ENCODE measurements at regions not wholly inside any gene's neighbourhood (a gene's known extent, or its start where the extent isn't known, plus 50 kb on each side); places are given as distances from the start of the nearest gene placed in this dataset.

- no peak overlapping the region for H3K4me3 ChIP-seq (ENCODE audit: low read length)
- H3K36me3 ChIP-seq (ENCODE audit: insufficient read depth, low read length): no peaks in the 10 kb centered on the region
- H3K27ac ChIP-seq (ENCODE audit: low read length): no peak overlapping the region
- H3K4me1 ChIP-seq (ENCODE audit: low read length): no peaks in the 10 kb centered on the region
- no peak for DNase-seq
- no peaks in the 10 kb centered on the region for H3K9me2 ChIP-seq (replicated peaks; ENCODE audit: insufficient read depth, low read length)
- no peak overlapping the region for H3K9ac ChIP-seq (ENCODE audit: low read length)
- H3K4me2 ChIP-seq (ENCODE audit: low read depth, low read length, poor library complexity, severe bottlenecking): no peak overlapping the region
- no peaks in the 10 kb centered on the region for H3K27me3 ChIP-seq (ENCODE audit: low read length)
- no peaks in the 10 kb centered on the region for H3K79me2 ChIP-seq (ENCODE audit: low read length)
- no peak overlapping the region for H2AFZ ChIP-seq (ENCODE audit: low read length)
- H4K20me1 ChIP-seq (ENCODE audit: insufficient read depth, low read depth, low read length): no peaks in the 10 kb centered on the region
- H3K9me3 ChIP-seq (ENCODE audit: low read length): peaks cover 17% of the 10 kb centered on the region
Measured at GRCh38 chrX:35700121-35700520, 98.0 kb upstream of the MAGEB16 start.

- H3K9ac ChIP-seq (ENCODE audit: low read length): no peak overlapping the region
- H3K4me1 ChIP-seq (ENCODE audit: low read length): no peaks in the 10 kb centered on the region
- H3K4me2 ChIP-seq (ENCODE audit: low read depth, low read length, poor library complexity, severe bottlenecking): no peak overlapping the region
- H3K36me3 ChIP-seq (ENCODE audit: insufficient read depth, low read length): no peaks in the 10 kb centered on the region
- no peaks in the 10 kb centered on the region for H3K79me2 ChIP-seq (ENCODE audit: low read length)
- peaks cover 23% of the 10 kb centered on the region; the same call in 1 of the 2 replicates for H3K9me3 ChIP-seq (ENCODE audit: low read length)
- no peak for DNase-seq
- H3K9me2 ChIP-seq (replicated peaks; ENCODE audit: insufficient read depth, low read length): no peaks in the 10 kb centered on the region
- H3K4me3 ChIP-seq (ENCODE audit: low read length): no peak overlapping the region
- H2AFZ ChIP-seq (ENCODE audit: low read length): no peak overlapping the region
- no peaks in the 10 kb centered on the region for H4K20me1 ChIP-seq (ENCODE audit: insufficient read depth, low read depth, low read length)
- no peaks in the 10 kb centered on the region for H3K27me3 ChIP-seq (ENCODE audit: low read length)
- H3K27ac ChIP-seq (ENCODE audit: low read length): no peak overlapping the region
Measured at GRCh38 chrX:35711281-35711680, 86.9 kb upstream of the MAGEB16 start.

- Histone ChIP-seq H3K27me3 (ENCODE audit: low read length) (no peaks in the 10 kb centered on the region), H3K9ac (ENCODE audit: low read length) (no peak overlapping the region), H3K36me3 (ENCODE audit: insufficient read depth, low read length) (no peaks in the 10 kb centered on the region), H3K9me3 (ENCODE audit: low read length) (peaks cover 22% of the 10 kb centered on the region), H4K20me1 (ENCODE audit: insufficient read depth, low read depth, low read length) (no peaks in the 10 kb centered on the region), H3K27ac (ENCODE audit: low read length) (no peak overlapping the region), H3K4me1 (ENCODE audit: low read length) (no peaks in the 10 kb centered on the region), H3K4me3 (ENCODE audit: low read length) (no peak overlapping the region), H3K4me2 (ENCODE audit: low read depth, low read length, poor library complexity, severe bottlenecking) (no peak overlapping the region), H3K9me2 (replicated peaks; ENCODE audit: insufficient read depth, low read length) (no peaks in the 10 kb centered on the region), H3K79me2 (ENCODE audit: low read length) (no peaks in the 10 kb centered on the region), H2AFZ (ENCODE audit: low read length) (no peak overlapping the region)
- DNase-seq: no peak
Measured at GRCh38 chrX:35722128-35722527, 76.0 kb upstream of the MAGEB16 start.

- Histone ChIP-seq H2AFZ (ENCODE audit: low read length) (no peak overlapping the region), H3K4me3 (ENCODE audit: low read length) (no peak overlapping the region), H3K27me3 (ENCODE audit: low read length) (no peaks in the 10 kb centered on the region), H3K4me2 (ENCODE audit: low read depth, low read length, poor library complexity, severe bottlenecking) (no peak overlapping the region), H3K9me2 (replicated peaks; ENCODE audit: insufficient read depth, low read length) (no peaks in the 10 kb centered on the region), H3K27ac (ENCODE audit: low read length) (no peak overlapping the region), H3K9ac (ENCODE audit: low read length) (no peak overlapping the region), H4K20me1 (ENCODE audit: insufficient read depth, low read depth, low read length) (no peaks in the 10 kb centered on the region), H3K79me2 (ENCODE audit: low read length) (no peaks in the 10 kb centered on the region), H3K9me3 (ENCODE audit: low read length) (0 out of 2 replicates have a peak, but pooled peaks cover 3% of the 10 kb centered on the region), H3K4me1 (ENCODE audit: low read length) (no peaks in the 10 kb centered on the region), H3K36me3 (ENCODE audit: insufficient read depth, low read length) (no peaks in the 10 kb centered on the region)
- DNase-seq: peak; percentile 48
Measured at GRCh38 chrX:35726176-35726575, 72.0 kb upstream of the MAGEB16 start.

- Histone ChIP-seq H3K9me3 (ENCODE audit: low read length) (peaks cover 3% of the 10 kb centered on the region; the same call in 1 of the 2 replicates), H4K20me1 (ENCODE audit: insufficient read depth, low read depth, low read length) (no peaks in the 10 kb centered on the region), H3K79me2 (ENCODE audit: low read length) (no peaks in the 10 kb centered on the region), H3K36me3 (ENCODE audit: insufficient read depth, low read length) (no peaks in the 10 kb centered on the region), H3K4me3 (ENCODE audit: low read length) (no peak overlapping the region), H3K27me3 (ENCODE audit: low read length) (no peaks in the 10 kb centered on the region), H2AFZ (ENCODE audit: low read length) (no peak overlapping the region), H3K27ac (ENCODE audit: low read length) (no peak overlapping the region), H3K4me2 (ENCODE audit: low read depth, low read length, poor library complexity, severe bottlenecking) (no peak overlapping the region), H3K9ac (ENCODE audit: low read length) (no peak overlapping the region), H3K4me1 (ENCODE audit: low read length) (no peaks in the 10 kb centered on the region), H3K9me2 (replicated peaks; ENCODE audit: insufficient read depth, low read length) (no peaks in the 10 kb centered on the region)
- DNase-seq: no peak
Measured at GRCh38 chrX:35728481-35728880, 69.7 kb upstream of the MAGEB16 start.

- no peaks in the 10 kb centered on the region for H3K9me2 ChIP-seq (replicated peaks; ENCODE audit: insufficient read depth, low read length)
- H3K27me3 ChIP-seq (ENCODE audit: low read length): no peaks in the 10 kb centered on the region
- H3K4me3 ChIP-seq (ENCODE audit: low read length): no peak overlapping the region
- peaks cover 8% of the 10 kb centered on the region for H3K9me3 ChIP-seq (ENCODE audit: low read length)
- no peak overlapping the region for H3K27ac ChIP-seq (ENCODE audit: low read length)
- no peak overlapping the region for H3K4me2 ChIP-seq (ENCODE audit: low read depth, low read length, poor library complexity, severe bottlenecking)
- no peak overlapping the region for H3K9ac ChIP-seq (ENCODE audit: low read length)
- no peak overlapping the region for H2AFZ ChIP-seq (ENCODE audit: low read length)
- DNase-seq: no peak
- H4K20me1 ChIP-seq (ENCODE audit: insufficient read depth, low read depth, low read length): no peaks in the 10 kb centered on the region
- H3K79me2 ChIP-seq (ENCODE audit: low read length): no peaks in the 10 kb centered on the region
- H3K4me1 ChIP-seq (ENCODE audit: low read length): no peaks in the 10 kb centered on the region
- H3K36me3 ChIP-seq (ENCODE audit: insufficient read depth, low read length): no peaks in the 10 kb centered on the region
Measured at GRCh38 chrX:35733879-35734278, 64.3 kb upstream of the MAGEB16 start.

GRCh38 chrX:35741142-35741541, 57.0 kb upstream of the MAGEB16 start:
- DNase-seq: no peak
- Histone ChIP-seq H3K27me3 (ENCODE audit: low read length) (no peaks in the 10 kb centered on the region), H3K4me1 (ENCODE audit: low read length) (no peaks in the 10 kb centered on the region), H4K20me1 (ENCODE audit: insufficient read depth, low read depth, low read length) (no peaks in the 10 kb centered on the region), H3K9me2 (replicated peaks; ENCODE audit: insufficient read depth, low read length) (peaks cover 3% of the 10 kb centered on the region; the same call in 1 of the 2 replicates), H3K4me3 (ENCODE audit: low read length) (no peak overlapping the region), H3K27ac (ENCODE audit: low read length) (no peak overlapping the region), H3K4me2 (ENCODE audit: low read depth, low read length, poor library complexity, severe bottlenecking) (no peak overlapping the region), H3K79me2 (ENCODE audit: low read length) (no peaks in the 10 kb centered on the region), H3K9me3 (ENCODE audit: low read length) (peaks cover 16% of the 10 kb centered on the region; the same call in 1 of the 2 replicates), H3K36me3 (ENCODE audit: insufficient read depth, low read length) (no peaks in the 10 kb centered on the region), H2AFZ (ENCODE audit: low read length) (no peak overlapping the region), H3K9ac (ENCODE audit: low read length) (no peak overlapping the region)

- Histone ChIP-seq H3K9me3 (ENCODE audit: low read length) (peaks cover 13% of the 10 kb centered on the region; the same call in 1 of the 2 replicates), H4K20me1 (ENCODE audit: insufficient read depth, low read depth, low read length) (no peaks in the 10 kb centered on the region), H3K27ac (ENCODE audit: low read length) (no peak overlapping the region), H3K9ac (ENCODE audit: low read length) (no peak overlapping the region), H2AFZ (ENCODE audit: low read length) (no peak overlapping the region), H3K27me3 (ENCODE audit: low read length) (no peaks in the 10 kb centered on the region), H3K4me1 (ENCODE audit: low read length) (no peaks in the 10 kb centered on the region), H3K36me3 (ENCODE audit: insufficient read depth, low read length) (no peaks in the 10 kb centered on the region), H3K79me2 (ENCODE audit: low read length) (no peaks in the 10 kb centered on the region), H3K4me3 (ENCODE audit: low read length) (no peak overlapping the region), H3K4me2 (ENCODE audit: low read depth, low read length, poor library complexity, severe bottlenecking) (no peak overlapping the region), H3K9me2 (replicated peaks; ENCODE audit: insufficient read depth, low read length) (peaks cover 3% of the 10 kb centered on the region; the same call in 1 of the 2 replicates)
- no peak for DNase-seq
Measured at GRCh38 chrX:35743331-35743730, 54.8 kb upstream of the MAGEB16 start.

Data from Karpas-422 (cell line).